Ureter (tissue), 1 donor: ENCODE measurements at regions not wholly inside any gene's neighbourhood (a gene's known extent, or its start where the extent isn't known, plus 50 kb on each side); places are given as distances from the start of the nearest gene placed in this dataset.
"Not testable (repeated sequence)": the region's sequence is repeated elsewhere in the genome, so short reads cannot be mapped to it uniquely, and the experiment has no call there.

Experiments used
- DNase-seq: peaks from one replicate; pipeline ENCODE4 v3.0.0-alpha.2; 2020; ENCODE audit warnings: low spot score
- donor health status: DM: yes; HTN: yes; CAD: no.

GRCh38 chr3:105976196-105976595 lies 107.4 kb upstream of the CBLB start:
- no peak for DNase-seq

GRCh38 chr3:105979961-105980360 lies 111.1 kb upstream of the CBLB start:
- DNase-seq: no peak

- DNase-seq: no peak
Observed at GRCh38 chr3:105982207-105982606, 113.4 kb upstream of the CBLB start.

- DNase-seq: no peak
Observed at GRCh38 chr3:105984837-105985236, 116.0 kb upstream of the CBLB start.

GRCh38 chr3:105986343-105986742 lies 117.5 kb upstream of the CBLB start:
- DNase-seq: not testable (repeated sequence)

GRCh38 chr3:105987809-105988208 lies 119.0 kb upstream of the CBLB start:
- DNase-seq: no peak

GRCh38 chr3:105988540-105989212 lies 119.9 kb upstream of the CBLB start:
- no peak for DNase-seq

- DNase-seq: no peak
Observed at GRCh38 chr3:105996781-105997180, 128.0 kb upstream of the CBLB start.

GRCh38 chr3:105997466-105997799 lies 128.6 kb upstream of the CBLB start:
- no peak for DNase-seq

GRCh38 chr3:105997800-105998526 lies 129.2 kb upstream of the CBLB start:
- no peak for DNase-seq

- DNase-seq: no peak
Observed at GRCh38 chr3:105999856-106000255, 131.0 kb upstream of the CBLB start.

GRCh38 chr3:106001923-106002322 lies 133.1 kb upstream of the CBLB start:
- DNase-seq: no peak

GRCh38 chr3:106004137-106004681 lies 135.4 kb upstream of the CBLB start:
- no peak for DNase-seq

- DNase-seq: no peak
Observed at GRCh38 chr3:106004826-106005225, 136.0 kb upstream of the CBLB start.

- DNase-seq: no peak
Observed at GRCh38 chr3:106006001-106006400, 137.2 kb upstream of the CBLB start.

GRCh38 chr3:106006571-106006970 lies 137.8 kb upstream of the CBLB start:
- no peak for DNase-seq

- no peak for DNase-seq
Observed at GRCh38 chr3:106007512-106007911, 138.7 kb upstream of the CBLB start.

GRCh38 chr3:106008766-106009165 lies 140.0 kb upstream of the CBLB start:
- DNase-seq: no peak

GRCh38 chr3:106010829-106011228 lies 142.0 kb upstream of the CBLB start:
- DNase-seq: no peak

- DNase-seq: no peak
Observed at GRCh38 chr3:106013971-106014370, 145.2 kb upstream of the CBLB start.

GRCh38 chr3:106014518-106014917 lies 145.7 kb upstream of the CBLB start:
- no peak for DNase-seq

GRCh38 chr3:106014971-106015370 lies 146.2 kb upstream of the CBLB start:
- DNase-seq: no peak

- no peak for DNase-seq
Observed at GRCh38 chr3:106018102-106018501, 149.3 kb upstream of the CBLB start.
